ENCODE measurements at regions not wholly inside any gene's neighbourhood (a gene's known extent, or its start where the extent isn't known, plus 50 kb on each side); places are given as distances from the start of the nearest gene placed in this dataset.

GRCh38 chr12:90246688-90247087, 538.0 kb upstream of the ATP2B1 start:
- TF ChIP-seq TAF1 (IDR thresholded peaks at IDR 0.05; ENCODE audit: borderline replicate concordance, low read depth, low read length) (no peak), POLR2AphosphoS5 (IDR thresholded peaks at IDR 0.05; ENCODE audit: low read depth, low read length) (no peak), POLR2A (IDR thresholded peaks at IDR 0.05; ENCODE audit: low read depth, low read length) (no peak)
